Activated CD4-positive, alpha-beta memory T cell treated with anti-CD3 and anti-CD28 coated beads for 36 hours (primary cell): ENCODE measurements at regions not wholly inside any gene's neighbourhood (a gene's known extent, or its start where the extent isn't known, plus 50 kb on each side); places are given as distances from the start of the nearest gene placed in this dataset.

Source experiments
- CTCF ChIA-PET: fragments of 350-600 bp; sonication (Branson Sonifier 250); formaldehyde crosslinking; loops from one replicate; lab custom pipeline; 2021; ENCODE audit warnings: antibody characterized with exemption, inconsistent platforms; lab: Charles Lee
- POLR2A ChIA-PET: fragments of 350-600 bp; sonication (Branson Sonifier 250); formaldehyde crosslinking; loops from one replicate; lab custom pipeline; 2021; ENCODE audit warnings: antibody characterized with exemption; lab: Charles Lee
- DNase-seq: peaks from one replicate; pipeline ENCODE4 v3.0.0-alpha.2; 2020
- H3K27ac Mint-ChIP-seq: one replicate; pipeline ENCODE4 v1.8.0; 2021; ENCODE audit warnings: mixed read lengths
- H3K27me3 Mint-ChIP-seq: one replicate; pipeline ENCODE4 v1.8.0; 2021; ENCODE audit warnings: mixed read lengths
- H3K36me3 Mint-ChIP-seq: one replicate; pipeline ENCODE4 v1.8.0; 2021; ENCODE audit warnings: mixed read lengths
- H3K4me1 Mint-ChIP-seq: one replicate; pipeline ENCODE4 v1.8.0; 2021; ENCODE audit warnings: low read depth, mixed read lengths
- H3K4me3 Mint-ChIP-seq: one replicate; pipeline ENCODE4 v1.8.0; 2021; ENCODE audit warnings: mild to moderate bottlenecking, mixed read lengths
- H3K9me3 Mint-ChIP-seq: one replicate; pipeline ENCODE4 v1.8.0; 2021; ENCODE audit warnings: mixed read lengths
- intact Hi-C: fragments of 100-400 bp; cut with micrococcal nuclease; formaldehyde crosslinking; loops from one replicate; pipeline ENCODE4 v1.15.1; 2023

GRCh38 chr12:91617818-91618217 is 435.2 kb upstream of the DCN start:
- H3K4me1 Mint-ChIP-seq: peaks cover 4% of the 10 kb centered on the region
- CTCF ChIA-PET: no interaction called here
- H3K27me3 Mint-ChIP-seq: no peaks in the 10 kb centered on the region
- no peaks in the 10 kb centered on the region for H3K9me3 Mint-ChIP-seq
- H3K27ac Mint-ChIP-seq: no peak overlapping the region
- POLR2A ChIA-PET: no interaction called here
- H3K36me3 Mint-ChIP-seq: no peaks in the 10 kb centered on the region
- intact Hi-C loops: no loop called here
- H3K4me3 Mint-ChIP-seq: no peak overlapping the region
- DNase-seq: no peak

DNA sequence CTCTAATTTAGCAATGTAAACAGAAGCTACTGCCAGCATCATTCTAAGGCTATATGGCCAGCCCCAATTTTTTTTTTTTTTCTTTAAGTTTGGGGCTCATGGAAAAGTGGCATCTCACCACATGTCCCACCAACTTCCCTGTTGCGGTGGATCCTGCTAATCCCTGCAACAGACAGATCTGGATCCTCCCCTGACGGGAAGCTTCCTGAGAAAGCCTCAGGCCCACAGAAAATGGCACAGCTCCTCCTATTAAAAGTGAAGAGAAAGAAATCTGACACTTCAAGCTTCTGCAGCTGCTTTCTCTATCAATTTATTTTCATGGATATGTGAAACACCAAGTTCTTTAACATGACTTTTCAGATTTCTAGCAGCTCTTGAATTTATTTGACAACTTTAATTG is 433.8 kb upstream of the DCN start:
- peaks cover 4% of the 10 kb centered on the region for H3K4me1 Mint-ChIP-seq
- no peaks in the 10 kb centered on the region for H3K36me3 Mint-ChIP-seq
- no peaks in the 10 kb centered on the region for H3K27me3 Mint-ChIP-seq
- no peak overlapping the region for H3K4me3 Mint-ChIP-seq
- intact Hi-C loops: no loop called here
- CTCF ChIA-PET: interaction anchor here (0.7 to 0.8 kb wide), 2 partner anchors 14 to 39 kb away, joined by 3 read pairs; no protein-coding TSS in a partner anchor
- POLR2A ChIA-PET: no interaction called here
- no peak overlapping the region for H3K27ac Mint-ChIP-seq
- no peaks in the 10 kb centered on the region for H3K9me3 Mint-ChIP-seq
- DNase-seq: no peak

GRCh38 chr12:91613223-91613779 is 430.7 kb upstream of the DCN start:
- Mint-ChIP-seq H3K27me3 (no peaks in the 10 kb centered on the region), H3K36me3 (no peaks in the 10 kb centered on the region), H3K27ac (no peak overlapping the region), H3K4me1 (peaks cover 9% of the 10 kb centered on the region), H3K4me3 (no peak overlapping the region), H3K9me3 (no peaks in the 10 kb centered on the region)
- intact Hi-C loops: no loop called here
- POLR2A ChIA-PET: no interaction called here
- CTCF ChIA-PET: no interaction called here
- no peak for DNase-seq

DNA sequence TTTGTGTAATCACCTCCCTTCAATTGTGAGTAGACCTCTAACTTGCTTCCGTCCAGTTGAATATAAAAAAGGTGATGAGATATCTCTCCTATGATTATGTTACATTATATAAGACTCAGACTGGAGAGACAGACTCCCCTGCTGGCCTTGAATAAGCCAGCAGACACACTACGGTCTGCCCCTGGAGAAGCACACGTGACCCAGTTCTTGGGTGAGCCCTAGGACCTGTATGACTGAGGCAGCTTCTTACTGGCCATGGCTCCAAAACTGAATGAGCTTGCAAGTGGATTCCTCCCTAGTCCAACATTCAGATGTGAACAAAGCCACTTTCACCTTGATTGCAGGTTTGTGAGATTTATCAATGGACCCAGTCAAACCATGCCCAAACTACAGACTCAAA is 427.9 kb upstream of the DCN start:
- no peak overlapping the region for H3K27ac Mint-ChIP-seq
- POLR2A ChIA-PET: no interaction called here

DNA sequence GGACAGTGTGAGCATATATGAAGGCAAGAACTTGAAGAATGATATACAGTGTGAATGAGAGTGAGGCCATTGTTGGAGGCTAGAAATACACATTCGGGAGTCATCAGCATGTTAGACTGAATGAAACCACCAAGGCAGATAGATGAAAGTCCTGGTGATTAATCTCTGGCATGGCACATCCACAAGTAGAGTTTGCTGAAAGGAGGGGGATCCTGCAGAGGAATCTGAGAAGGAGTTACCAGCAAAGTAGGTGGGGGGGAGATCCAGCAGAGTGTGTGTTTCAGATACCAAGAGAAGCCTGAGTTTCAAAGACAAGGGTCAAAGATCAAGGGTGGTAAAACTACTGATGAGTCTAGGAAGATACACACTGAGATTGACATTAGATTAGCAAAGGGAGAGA is 426.7 kb upstream of the DCN start:
- Mint-ChIP-seq H3K4me1 (peaks cover 5% of the 10 kb centered on the region), H3K4me3 (no peak overlapping the region), H3K27ac (no peak overlapping the region), H3K27me3 (no peaks in the 10 kb centered on the region), H3K9me3 (no peaks in the 10 kb centered on the region), H3K36me3 (no peaks in the 10 kb centered on the region)
- intact Hi-C loops: no loop called here
- ChIA-PET POLR2A (no interaction called here), CTCF (no interaction called here)
- no peak for DNase-seq

More for the DNA sequence above, 427.9 kb upstream of the DCN start:
- no peaks in the 10 kb centered on the region for H3K27me3 Mint-ChIP-seq
- H3K4me3 Mint-ChIP-seq: no peak overlapping the region
- no peaks in the 10 kb centered on the region for H3K9me3 Mint-ChIP-seq
- intact Hi-C loops: no loop called here
- CTCF ChIA-PET: no interaction called here
- peaks cover 5% of the 10 kb centered on the region for H3K4me1 Mint-ChIP-seq
- no peaks in the 10 kb centered on the region for H3K36me3 Mint-ChIP-seq
- no peak for DNase-seq

DNA sequence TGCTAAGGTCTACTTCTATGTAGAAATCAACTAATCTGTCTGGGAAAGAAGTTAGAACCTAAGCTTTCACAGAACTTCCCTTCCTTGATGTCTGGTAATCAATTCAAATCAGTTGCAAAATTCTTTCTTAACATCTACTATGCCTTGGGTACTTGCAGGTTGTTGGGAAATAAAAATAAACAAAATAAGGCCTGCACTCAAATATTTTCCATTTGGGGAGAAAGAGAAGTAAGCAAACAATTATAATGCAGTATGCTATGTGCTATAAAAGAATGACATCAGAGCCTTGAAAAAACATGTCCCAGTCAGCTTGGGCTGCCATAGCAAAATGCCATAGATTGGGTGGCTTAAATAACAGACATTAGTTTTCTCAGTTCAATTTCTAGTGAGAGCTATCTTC is 425.9 kb upstream of the DCN start:
- no peaks in the 10 kb centered on the region for H3K36me3 Mint-ChIP-seq

DNA sequence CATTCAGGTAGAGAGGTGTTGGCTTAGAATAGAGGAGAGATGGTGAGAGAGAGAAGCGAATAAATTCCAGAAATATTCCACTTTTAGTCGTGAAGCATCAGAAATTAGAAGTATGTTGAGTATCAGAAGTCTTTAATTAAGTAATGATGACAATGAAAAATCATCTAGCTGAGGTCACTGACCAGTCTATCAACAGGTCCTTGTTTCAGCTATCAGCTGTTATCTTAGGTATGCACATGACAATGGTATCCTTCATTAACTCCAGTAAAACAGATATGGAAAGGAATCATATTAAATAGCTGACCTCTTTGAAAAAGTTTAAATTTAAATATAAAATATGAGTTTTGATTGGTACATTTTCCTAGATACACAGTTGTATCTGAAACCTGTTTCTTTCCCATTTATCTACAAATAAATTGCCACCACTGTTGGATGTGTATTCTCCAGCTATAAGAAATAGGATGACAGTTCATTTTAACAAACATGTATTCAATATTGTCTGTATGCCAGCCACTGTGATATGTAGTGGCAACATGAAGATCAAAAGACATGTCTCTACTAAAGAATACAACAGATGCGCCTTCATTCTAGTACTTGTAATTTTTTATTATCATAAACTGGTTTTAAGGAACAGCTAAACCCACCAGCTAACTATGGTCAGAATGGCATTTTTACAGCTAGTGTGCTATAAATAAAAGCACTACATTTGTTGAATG is 424.2 kb upstream of the DCN start:
- Mint-ChIP-seq H3K4me1 (peaks cover 5% of the 10 kb centered on the region), H3K27me3 (no peaks in the 10 kb centered on the region), H3K36me3 (no peaks in the 10 kb centered on the region), H3K4me3 (no peak overlapping the region), H3K9me3 (no peaks in the 10 kb centered on the region), H3K27ac (no peak overlapping the region)
- CTCF ChIA-PET: interaction anchor here (1.0 kb wide), 1 partner anchor 205 kb away, joined by 3 read pairs; no protein-coding TSS in a partner anchor
- no peak for DNase-seq
- intact Hi-C loops: no loop called here
- POLR2A ChIA-PET: no interaction called here

More for the DNA sequence above, 425.9 kb upstream of the DCN start:
- no peak for DNase-seq
- Mint-ChIP-seq H3K9me3 (no peaks in the 10 kb centered on the region), H3K4me3 (no peak overlapping the region), H3K27me3 (no peaks in the 10 kb centered on the region), H3K27ac (no peak overlapping the region), H3K4me1 (peaks cover 5% of the 10 kb centered on the region)
- intact Hi-C loops: no loop called here
- POLR2A ChIA-PET: no interaction called here
- CTCF ChIA-PET: no interaction called here

DNA sequence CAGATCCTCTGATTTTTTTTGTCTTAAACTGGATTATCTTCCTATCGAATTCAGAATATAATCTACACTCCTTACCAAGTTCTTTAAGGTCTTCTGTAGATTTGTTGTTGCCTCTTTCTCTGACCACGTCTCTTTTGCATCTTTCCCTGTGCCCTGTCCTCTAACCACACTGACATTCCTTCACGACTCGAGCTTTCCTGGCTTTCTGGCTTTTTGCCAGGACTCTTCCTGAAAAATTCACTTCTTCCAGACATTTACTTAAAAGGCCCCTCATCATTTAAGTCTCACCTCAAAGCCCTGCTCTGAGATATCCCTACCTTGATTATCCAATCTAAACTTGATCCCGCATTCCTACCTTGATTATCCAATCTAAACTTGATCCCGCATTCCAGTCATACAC is 422.3 kb upstream of the DCN start:
- no peaks in the 10 kb centered on the region for H3K36me3 Mint-ChIP-seq
- H3K4me1 Mint-ChIP-seq: peaks cover 5% of the 10 kb centered on the region
- no peaks in the 10 kb centered on the region for H3K27me3 Mint-ChIP-seq
- no peak overlapping the region for H3K27ac Mint-ChIP-seq
- intact Hi-C loops: no loop called here
- ChIA-PET CTCF (no interaction called here), POLR2A (no interaction called here)
- no peak for DNase-seq
- no peaks in the 10 kb centered on the region for H3K9me3 Mint-ChIP-seq
- no peak overlapping the region for H3K4me3 Mint-ChIP-seq

- Mint-ChIP-seq H3K36me3 (peaks cover 2% of the 10 kb centered on the region), H3K4me1 (no peaks in the 10 kb centered on the region), H3K9me3 (peaks cover 8% of the 10 kb centered on the region), H3K4me3 (no peak overlapping the region), H3K27me3 (no peaks in the 10 kb centered on the region), H3K27ac (no peak overlapping the region)
- DNase-seq: no peak
- ChIA-PET POLR2A (no interaction called here), CTCF (interaction anchor here (1.5 kb wide), 1 partner anchor 14 kb away, joined by 3 read pairs; no protein-coding TSS in a partner anchor)
- intact Hi-C loops: no loop called here
Measured at GRCh38 chr12:91603060-91603459, 420.4 kb upstream of the DCN start.

GRCh38 chr12:91601054-91601453 is 418.4 kb upstream of the DCN start:
- Mint-ChIP-seq H3K4me3 (no peak overlapping the region), H3K4me1 (no peaks in the 10 kb centered on the region), H3K27me3 (no peaks in the 10 kb centered on the region), H3K36me3 (peaks cover 2% of the 10 kb centered on the region), H3K27ac (no peak overlapping the region), H3K9me3 (peaks cover 8% of the 10 kb centered on the region)
- ChIA-PET POLR2A (no interaction called here), CTCF (no interaction called here)
- DNase-seq: no peak
- intact Hi-C loops: no loop called here

DNA sequence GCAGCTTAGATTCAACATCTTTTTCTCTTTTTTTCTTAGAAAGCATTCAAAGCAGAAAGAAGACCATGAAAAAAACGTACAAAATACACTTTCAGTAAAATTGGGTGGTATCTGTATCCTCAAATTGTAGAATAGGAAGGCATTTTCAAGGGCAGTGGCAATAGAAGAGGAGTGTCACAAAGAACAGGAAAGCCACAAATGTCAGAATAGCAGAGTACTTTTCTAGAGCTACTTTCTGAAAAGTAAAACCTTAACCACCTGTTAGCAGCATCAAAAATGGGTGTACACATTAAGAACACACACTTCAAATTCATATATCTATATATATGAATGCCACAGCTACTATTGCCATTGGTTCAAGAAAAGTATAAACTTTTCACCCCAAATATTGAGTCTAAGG is 412.1 kb upstream of the DCN start:
- H3K27ac Mint-ChIP-seq: no peak overlapping the region
- POLR2A ChIA-PET: no interaction called here
- DNase-seq: no peak
- peaks cover 1% of the 10 kb centered on the region for H3K4me1 Mint-ChIP-seq
- intact Hi-C loops: no loop called here
- H3K36me3 Mint-ChIP-seq: peaks cover 2% of the 10 kb centered on the region
- H3K9me3 Mint-ChIP-seq: peaks cover 7% of the 10 kb centered on the region
- CTCF ChIA-PET: no interaction called here
- H3K4me3 Mint-ChIP-seq: no peak overlapping the region
- no peaks in the 10 kb centered on the region for H3K27me3 Mint-ChIP-seq

DNA sequence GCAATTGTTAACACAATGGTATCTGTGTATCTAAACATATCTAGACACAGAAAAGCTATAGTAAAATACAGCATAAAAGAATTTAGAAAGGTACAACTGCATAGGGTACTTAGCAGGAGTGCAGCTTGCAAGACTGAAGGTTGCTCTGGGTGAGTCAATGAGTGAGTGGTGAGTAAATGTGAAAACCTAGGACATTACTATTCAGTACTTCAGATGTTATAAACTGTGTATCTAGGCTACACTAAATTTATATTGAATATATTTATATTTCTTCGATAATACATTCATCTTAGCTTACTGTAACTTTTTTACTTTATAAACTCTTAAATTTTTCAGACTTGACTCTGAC is 409.0 kb upstream of the DCN start:
- CTCF ChIA-PET: interaction anchor here (0.8 kb wide), 1 partner anchor 219 kb away, joined by 3 read pairs; no protein-coding TSS in a partner anchor

More for the DNA sequence above, 409.0 kb upstream of the DCN start:
- H3K27ac Mint-ChIP-seq: no peak overlapping the region
- no peak for DNase-seq
- no peaks in the 10 kb centered on the region for H3K27me3 Mint-ChIP-seq
- POLR2A ChIA-PET: no interaction called here
- intact Hi-C loops: no loop called here
- no peaks in the 10 kb centered on the region for H3K9me3 Mint-ChIP-seq
- no peak overlapping the region for H3K4me3 Mint-ChIP-seq
- peaks cover 1% of the 10 kb centered on the region for H3K4me1 Mint-ChIP-seq
- no peaks in the 10 kb centered on the region for H3K36me3 Mint-ChIP-seq
